DND-41 (cell line): ENCODE measurements at regions not wholly inside any gene's neighbourhood (a gene's known extent, or its start where the extent isn't known, plus 50 kb on each side); places are given as distances from the start of the nearest gene placed in this dataset.

Experiments
- ATAC-seq: fragments of 200-7000 bp; cut with Tn5 transposase; 3 replicates; pipeline ENCODE4 v1.9.1; 2021; ENCODE audit warnings: low read depth; ENCODE audit not compliant: insufficient read depth
- DNase-seq: peaks from one replicate; pipeline ENCODE4 v3.0.0-alpha.2; 2020
- H2AFZ ChIP-seq: 2 replicates; pipeline ENCODE4 v1.6.0; 2012; ENCODE audit warnings: low read depth, low read length
- H3K27ac ChIP-seq: 2 replicates; pipeline ENCODE4 v1.5.1; 2012; ENCODE audit warnings: low read length, inconsistent platforms
- H3K27me3 ChIP-seq: fragments of 200-600 bp; sonication (generic); 2 replicates; pipeline ENCODE4 v1.6.0; 2012; ENCODE audit warnings: low read length, mild to moderate bottlenecking, inconsistent platforms; ENCODE audit not compliant: insufficient read depth, poor library complexity
- H3K36me3 ChIP-seq: 2 replicates; pipeline ENCODE4 v1.5.1; 2012; ENCODE audit warnings: low read length, inconsistent platforms; ENCODE audit not compliant: insufficient read depth
- H3K4me1 ChIP-seq: 2 replicates; pipeline ENCODE4 v1.5.1; 2012; ENCODE audit warnings: mild to moderate bottlenecking, low read length; ENCODE audit not compliant: insufficient read depth
- H3K4me2 ChIP-seq: 2 replicates; pipeline ENCODE4 v1.6.0; 2012; ENCODE audit warnings: mild to moderate bottlenecking, moderate library complexity, low read length, inconsistent platforms; ENCODE audit not compliant: insufficient read depth
- H3K4me3 ChIP-seq, 2 experiments: fragments of 200-600 bp in 1 of 2; shearing (Covaris generic) in 1 of 2; 2 replicates each; pipeline ENCODE4 v1.5.1; 2012 to 2016; ENCODE audit warnings: inconsistent platforms in 2 of 2, low read length in 2 of 2, mild to moderate bottlenecking in 2 of 2, low read depth in 1 of 2, moderate library complexity in 1 of 2
- H3K79me2 ChIP-seq: 2 replicates; pipeline ENCODE4 v1.6.0; 2012; ENCODE audit warnings: low read length, inconsistent platforms; ENCODE audit not compliant: insufficient read depth
- H3K9ac ChIP-seq: 2 replicates; pipeline ENCODE4 v1.6.0; 2012; ENCODE audit warnings: low read depth, mild to moderate bottlenecking, inconsistent platforms, low read length, moderate library complexity
- H3K9me3 ChIP-seq: 2 replicates; pipeline ENCODE4 v1.5.1; 2012; ENCODE audit warnings: low read length, moderate library complexity, mild to moderate bottlenecking, inconsistent platforms; ENCODE audit not compliant: insufficient read depth, severe bottlenecking
- H4K20me1 ChIP-seq: 2 replicates; pipeline ENCODE4 v1.6.0; 2012; ENCODE audit warnings: low read length; ENCODE audit not compliant: insufficient read depth
- EZH2 ChIP-seq: IDR thresholded peaks from 3 replicates; pipeline ENCODE4 v1.6.1; 2012; ENCODE audit warnings: borderline replicate concordance, low read depth, mild to moderate bottlenecking, moderate library complexity, low read length, inconsistent platforms; ENCODE audit not compliant: severe bottlenecking
- TF ChIP-seq, protein P1 (sequence below): IDR thresholded peaks from 2 replicates; pipeline ENCODE4 v1.5.1; 2012; ENCODE audit warnings: borderline replicate concordance, low read length, moderate library complexity, mild to moderate bottlenecking; ENCODE audit not compliant: poor library complexity, severe bottlenecking; ENCODE audit errors: extremely low read depth

DNA sequence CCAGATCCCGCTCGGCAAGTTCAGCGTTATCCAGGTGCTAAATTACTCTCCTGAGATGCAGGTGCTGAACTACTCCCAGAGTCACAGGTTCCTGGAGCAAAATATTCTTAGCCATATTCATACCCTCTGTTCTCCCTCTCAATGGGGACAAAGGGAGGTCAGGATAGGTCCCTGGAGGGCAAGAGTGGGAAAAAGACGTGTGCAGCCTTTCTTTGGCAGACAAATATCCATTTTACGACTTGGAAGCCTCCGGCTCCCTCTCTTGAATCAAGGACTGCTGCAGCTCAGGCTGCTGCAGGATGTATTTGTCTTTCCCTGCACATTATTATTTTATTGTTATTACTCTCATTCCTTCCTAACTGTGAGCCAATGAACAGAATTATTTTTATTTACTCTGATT, 590.2 kb downstream of the NR2F1-AS1 start:
- Histone ChIP-seq H4K20me1 (no peaks in the 10 kb centered on the region), H3K36me3 (no peaks in the 10 kb centered on the region), H3K79me2 (no peaks in the 10 kb centered on the region), H3K4me1 (no peaks in the 10 kb centered on the region), H3K4me3 (no peak overlapping the region), H2AFZ (no peak overlapping the region), H3K9ac (no peak overlapping the region), H3K27me3 (no peaks in the 10 kb centered on the region), H3K4me2 (no peak overlapping the region), H3K9me3 (peaks cover 4% of the 10 kb centered on the region), H3K27ac (no peak overlapping the region)
- ATAC-seq (no peak), DNase-seq (no peak)
- no peak for TF ChIP-seq EZH2
- TF ChIP-seq, protein P1, sequence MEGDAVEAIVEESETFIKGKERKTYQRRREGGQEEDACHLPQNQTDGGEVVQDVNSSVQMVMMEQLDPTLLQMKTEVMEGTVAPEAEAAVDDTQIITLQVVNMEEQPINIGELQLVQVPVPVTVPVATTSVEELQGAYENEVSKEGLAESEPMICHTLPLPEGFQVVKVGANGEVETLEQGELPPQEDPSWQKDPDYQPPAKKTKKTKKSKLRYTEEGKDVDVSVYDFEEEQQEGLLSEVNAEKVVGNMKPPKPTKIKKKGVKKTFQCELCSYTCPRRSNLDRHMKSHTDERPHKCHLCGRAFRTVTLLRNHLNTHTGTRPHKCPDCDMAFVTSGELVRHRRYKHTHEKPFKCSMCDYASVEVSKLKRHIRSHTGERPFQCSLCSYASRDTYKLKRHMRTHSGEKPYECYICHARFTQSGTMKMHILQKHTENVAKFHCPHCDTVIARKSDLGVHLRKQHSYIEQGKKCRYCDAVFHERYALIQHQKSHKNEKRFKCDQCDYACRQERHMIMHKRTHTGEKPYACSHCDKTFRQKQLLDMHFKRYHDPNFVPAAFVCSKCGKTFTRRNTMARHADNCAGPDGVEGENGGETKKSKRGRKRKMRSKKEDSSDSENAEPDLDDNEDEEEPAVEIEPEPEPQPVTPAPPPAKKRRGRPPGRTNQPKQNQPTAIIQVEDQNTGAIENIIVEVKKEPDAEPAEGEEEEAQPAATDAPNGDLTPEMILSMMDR: no peak

DNA sequence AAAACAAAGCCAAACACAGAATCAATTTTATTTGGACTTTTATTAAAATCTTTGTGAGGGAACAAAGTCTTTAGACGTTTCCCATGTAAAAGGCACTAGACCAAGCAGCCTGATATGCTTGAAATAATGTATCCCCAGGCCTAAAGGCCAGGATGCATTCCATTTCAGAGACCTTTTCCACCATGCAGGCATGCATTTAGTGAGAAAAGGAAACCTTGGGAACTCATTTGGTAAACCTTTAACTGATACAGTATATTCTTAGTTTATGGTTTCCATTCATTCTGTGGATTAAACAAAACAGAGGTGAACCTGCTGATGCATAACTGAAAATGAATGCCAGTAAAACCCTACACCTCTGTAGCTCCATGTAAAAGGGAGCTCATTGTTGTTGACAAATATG, 600.0 kb downstream of the NR2F1-AS1 start:
- H3K36me3 ChIP-seq: no peaks in the 10 kb centered on the region
- no peak overlapping the region for H3K9ac ChIP-seq
- no peaks in the 10 kb centered on the region for H4K20me1 ChIP-seq
- no peak overlapping the region for H3K4me2 ChIP-seq
- DNase-seq (no peak), ATAC-seq (no peak)
- H3K4me3 ChIP-seq: no peak overlapping the region
- H3K79me2 ChIP-seq: no peaks in the 10 kb centered on the region
- no peak for TF ChIP-seq EZH2
- TF ChIP-seq, protein P1: no peak
- no peak overlapping the region for H2AFZ ChIP-seq
- H3K27me3 ChIP-seq: no peaks in the 10 kb centered on the region
- no peak overlapping the region for H3K27ac ChIP-seq
- H3K9me3 ChIP-seq: no peaks in the 10 kb centered on the region
- no peaks in the 10 kb centered on the region for H3K4me1 ChIP-seq

DNA sequence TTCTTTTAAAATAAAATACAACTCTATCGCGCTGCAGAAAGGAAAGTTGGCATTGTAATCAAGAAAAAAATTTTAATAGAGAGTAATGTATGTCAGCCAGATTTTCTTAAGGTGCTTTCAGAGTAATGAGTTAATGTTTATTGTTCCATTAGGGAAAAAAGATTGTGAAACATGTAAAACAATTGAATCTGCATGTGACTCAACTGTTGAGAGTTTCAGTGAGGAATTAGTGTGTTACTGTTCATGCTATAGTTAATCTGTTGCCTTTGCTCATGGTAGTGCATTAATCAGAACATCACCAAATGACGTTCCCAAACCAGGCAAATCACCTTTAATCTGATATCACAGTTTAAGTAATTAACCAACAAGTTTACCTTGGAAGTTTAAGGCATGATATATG, 600.5 kb downstream of the NR2F1-AS1 start:
- Histone ChIP-seq H3K79me2 (no peaks in the 10 kb centered on the region), H2AFZ (no peak overlapping the region), H3K27ac (no peak overlapping the region), H3K36me3 (no peaks in the 10 kb centered on the region), H3K9me3 (no peaks in the 10 kb centered on the region), H3K9ac (no peak overlapping the region), H4K20me1 (no peaks in the 10 kb centered on the region), H3K27me3 (no peaks in the 10 kb centered on the region), H3K4me3 (no peak overlapping the region), H3K4me1 (no peaks in the 10 kb centered on the region), H3K4me2 (no peak overlapping the region)
- DNase-seq (no peak), ATAC-seq (no peak)
- TF ChIP-seq EZH2: no peak
- TF ChIP-seq, protein P1: no peak

DNA sequence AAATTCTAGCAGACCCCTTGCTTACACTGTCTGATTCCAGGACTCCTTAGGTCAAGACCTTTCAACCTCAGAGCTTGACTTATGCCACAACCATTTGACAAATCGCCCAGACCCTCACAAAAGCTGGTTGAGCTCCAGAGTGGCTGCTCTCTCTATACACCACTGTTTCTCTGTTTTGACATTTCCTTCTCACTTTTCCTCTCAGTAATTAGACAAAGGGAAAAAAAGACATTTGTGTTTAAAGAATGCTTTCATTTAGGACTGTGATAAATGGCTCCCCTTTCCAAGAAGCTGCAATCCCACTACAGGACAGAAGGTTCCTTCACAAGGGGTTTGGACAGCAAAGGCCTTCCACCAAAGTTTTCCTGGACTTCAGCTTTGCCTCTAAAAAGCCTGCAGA, 601.3 kb downstream of the NR2F1-AS1 start:
- no peak overlapping the region for H2AFZ ChIP-seq
- DNase-seq: no peak
- no peak overlapping the region for H3K4me3 ChIP-seq
- TF ChIP-seq, protein P1: no peak
- no peak for TF ChIP-seq EZH2
- H3K9me3 ChIP-seq: no peaks in the 10 kb centered on the region
- no peaks in the 10 kb centered on the region for H4K20me1 ChIP-seq
- no peak overlapping the region for H3K27ac ChIP-seq
- H3K4me1 ChIP-seq: no peaks in the 10 kb centered on the region
- no peak overlapping the region for H3K4me2 ChIP-seq
- no peaks in the 10 kb centered on the region for H3K36me3 ChIP-seq
- no peak overlapping the region for H3K9ac ChIP-seq
- no peaks in the 10 kb centered on the region for H3K27me3 ChIP-seq
- ATAC-seq: no peak
- H3K79me2 ChIP-seq: no peaks in the 10 kb centered on the region
